Esophagus squamous epithelium (tissue), 4 donors: ENCODE measurements at regions not wholly inside any gene's neighbourhood (a gene's known extent, or its start where the extent isn't known, plus 50 kb on each side); places are given as distances from the start of the nearest gene placed in this dataset.

Experiments used
- POLR2A ChIP-seq, 4 donors: fragments of 450-650 bp; IDR thresholded peaks; one replicate each; pipeline ENCODE4 v1.6.1; 2017; ENCODE audit warnings: antibody characterized with exemption in 4 of 4, mild to moderate bottlenecking in 4 of 4, moderate library complexity in 3 of 4
- TF ChIP-seq, protein P1 (sequence below), 6 experiments: fragments of 450-650 bp in 4 of 6; fragments of 200-600 bp in 2 of 6; sonication (generic) in 2 of 6; IDR thresholded peaks; one replicate each; pipeline ENCODE4 v1.5.1; 2016 to 2019; ENCODE audit warnings: antibody characterized with exemption in 6 of 6, mild to moderate bottlenecking in 4 of 6, moderate library complexity in 4 of 6

DNA sequence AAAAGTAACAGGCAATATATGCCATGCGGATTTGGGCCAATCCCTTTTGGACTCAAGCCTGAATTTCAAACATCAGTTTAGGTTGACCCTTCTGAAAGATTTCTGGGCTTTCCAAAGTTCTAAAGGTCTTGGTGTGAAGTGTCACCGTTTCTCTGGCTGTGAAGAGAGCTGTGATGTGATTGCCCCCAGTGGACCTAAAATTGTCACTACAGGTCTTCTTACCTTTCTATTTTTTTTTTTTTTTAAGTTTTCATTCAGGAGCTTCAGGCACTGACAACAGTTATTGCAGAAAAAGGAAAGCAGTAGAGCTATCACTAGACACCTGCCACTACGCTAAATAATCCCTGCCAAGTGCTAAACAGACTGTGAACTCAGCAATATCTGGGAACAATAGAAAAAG lies 75.7 kb upstream of the OPRM1 start:
- TF ChIP-seq POLR2A (IDR thresholded peaks at IDR 0.05) = no peak
- TF ChIP-seq, protein P1, sequence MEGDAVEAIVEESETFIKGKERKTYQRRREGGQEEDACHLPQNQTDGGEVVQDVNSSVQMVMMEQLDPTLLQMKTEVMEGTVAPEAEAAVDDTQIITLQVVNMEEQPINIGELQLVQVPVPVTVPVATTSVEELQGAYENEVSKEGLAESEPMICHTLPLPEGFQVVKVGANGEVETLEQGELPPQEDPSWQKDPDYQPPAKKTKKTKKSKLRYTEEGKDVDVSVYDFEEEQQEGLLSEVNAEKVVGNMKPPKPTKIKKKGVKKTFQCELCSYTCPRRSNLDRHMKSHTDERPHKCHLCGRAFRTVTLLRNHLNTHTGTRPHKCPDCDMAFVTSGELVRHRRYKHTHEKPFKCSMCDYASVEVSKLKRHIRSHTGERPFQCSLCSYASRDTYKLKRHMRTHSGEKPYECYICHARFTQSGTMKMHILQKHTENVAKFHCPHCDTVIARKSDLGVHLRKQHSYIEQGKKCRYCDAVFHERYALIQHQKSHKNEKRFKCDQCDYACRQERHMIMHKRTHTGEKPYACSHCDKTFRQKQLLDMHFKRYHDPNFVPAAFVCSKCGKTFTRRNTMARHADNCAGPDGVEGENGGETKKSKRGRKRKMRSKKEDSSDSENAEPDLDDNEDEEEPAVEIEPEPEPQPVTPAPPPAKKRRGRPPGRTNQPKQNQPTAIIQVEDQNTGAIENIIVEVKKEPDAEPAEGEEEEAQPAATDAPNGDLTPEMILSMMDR (IDR thresholded peaks at IDR 0.05) = no peak
